AG04449 (cell line): ENCODE measurements at regions not wholly inside any gene's neighbourhood (a gene's known extent, or its start where the extent isn't known, plus 50 kb on each side); places are given as distances from the start of the nearest gene placed in this dataset.

Experiments
- CTCF ChIA-PET: fragments of 350-600 bp; formaldehyde crosslinking; extraction: SDS; loops from one replicate; lab custom pipeline; 2021; ENCODE audit warnings: antibody characterized with exemption; lab: Yijun Ruan, JAX
- POLR2A ChIA-PET: fragments of 400-600, 350-600 bp; formaldehyde crosslinking; extraction: SDS; loops from one replicate; lab custom pipeline; 2020; ENCODE audit warnings: antibody characterized with exemption, inconsistent platforms; lab: Yijun Ruan, JAX
- DNase-seq: peaks from one replicate; pipeline ENCODE4 v3.0.0-alpha.2; 2010; ENCODE audit warnings: low read depth, low spot score
- H3K4me3 ChIP-seq: 2 replicates; pipeline ENCODE4 v1.5.1; 2011; ENCODE audit warnings: low read depth, mild to moderate bottlenecking, control low read depth, low read length
- CTCF ChIP-seq: IDR thresholded peaks from one replicate; pipeline ENCODE4 v1.5.1; 2011; ENCODE audit warnings: mild to moderate bottlenecking, moderate library complexity, low read length, control low read depth, inconsistent platforms; ENCODE audit not compliant: insufficient read depth; ENCODE audit errors: missing control alignments

DNA sequence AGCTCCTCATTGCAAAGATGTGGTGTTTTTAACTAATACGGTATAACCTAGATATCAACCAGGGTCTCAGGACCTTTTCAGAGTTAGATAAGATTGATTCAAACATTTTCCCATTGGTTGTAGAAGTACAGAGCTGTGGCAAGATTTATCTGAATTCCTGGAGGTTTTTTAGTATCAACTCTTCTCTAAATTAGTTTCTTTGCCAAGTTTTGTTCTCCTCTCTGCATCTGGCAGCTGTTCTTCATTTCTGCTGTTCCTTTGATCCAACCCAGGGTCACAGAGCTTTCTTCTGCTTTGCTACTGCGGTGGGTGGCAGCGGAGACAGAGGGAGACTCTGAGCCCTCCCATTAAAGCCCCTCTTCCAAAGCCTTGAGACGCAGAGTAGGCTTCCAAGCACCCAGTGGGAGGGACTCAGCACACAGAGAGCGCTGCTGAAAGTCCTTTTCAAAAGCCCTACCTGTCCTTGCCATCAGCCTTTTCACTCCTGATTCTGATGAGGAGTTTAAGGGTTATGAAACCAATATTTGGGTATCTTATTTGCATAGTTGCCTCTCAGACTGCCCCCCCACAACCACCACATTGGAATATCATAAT, 146.3 kb upstream of the EEPD1 start:
- no peak for TF ChIP-seq CTCF
- DNase-seq, result no peak
- ChIA-PET CTCF (interaction anchor here (1.0 kb wide), 1 partner anchor 285 kb away, joined by 3 read pairs; no protein-coding TSS in a partner anchor), POLR2A (no interaction called here)
- no peak overlapping the region for H3K4me3 ChIP-seq

GRCh38 chr7:36010656-36011587, 142.1 kb upstream of the EEPD1 start:
- H3K4me3 ChIP-seq, result no peak overlapping the region
- TF ChIP-seq CTCF, result no peak
- no peak for DNase-seq
- POLR2A ChIA-PET, result interaction anchor here (0.6 kb wide), 1 partner anchor 201 kb away, joined by 3 read pairs; no protein-coding TSS in a partner anchor
- CTCF ChIA-PET, result interaction anchor here (0.7 to 1.0 kb wide), 2 partner anchors 8 to 290 kb away, joined by 3 read pairs; no protein-coding TSS in a partner anchor

DNA sequence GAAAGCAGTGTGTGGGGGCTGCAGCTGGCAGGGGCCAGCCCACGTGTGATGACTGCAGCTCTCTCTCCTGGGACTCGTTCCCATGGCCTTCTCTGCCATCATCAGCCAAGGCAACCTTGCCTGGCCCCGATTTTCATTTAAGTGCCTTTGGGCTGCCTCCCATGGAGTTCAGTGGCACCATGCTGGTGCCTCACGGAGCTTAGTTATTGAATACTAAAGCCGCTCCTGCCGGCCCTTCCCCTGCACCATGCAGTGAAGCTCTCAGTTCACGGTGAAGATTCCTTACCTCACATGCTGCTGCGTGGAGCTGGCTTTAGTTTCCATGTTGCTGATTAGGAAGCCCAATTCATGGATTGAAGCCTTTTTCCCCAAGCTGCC, 141.5 kb upstream of the EEPD1 start:
- ChIA-PET CTCF (interaction anchor here (0.7 kb wide), 1 partner anchor 289 kb away, joined by 3 read pairs; no protein-coding TSS in a partner anchor), POLR2A (interaction anchor here (0.6 kb wide), 1 partner anchor 200 kb away, joined by 3 read pairs; no protein-coding TSS in a partner anchor)
- DNase-seq, result no peak
- no peak overlapping the region for H3K4me3 ChIP-seq
- TF ChIP-seq CTCF, result no peak

- no peak for DNase-seq
- no peak for TF ChIP-seq CTCF
- ChIA-PET POLR2A (no interaction called here), CTCF (interaction anchor here (0.6 to 1.4 kb wide), 3 partner anchors 18 to 305 kb away, joined by 3 to 5 read pairs (median 4); no protein-coding TSS in a partner anchor)
- H3K4me3 ChIP-seq, result no peak overlapping the region
Measured at GRCh38 chr7:36013246-36014014, 139.6 kb upstream of the EEPD1 start.

DNA sequence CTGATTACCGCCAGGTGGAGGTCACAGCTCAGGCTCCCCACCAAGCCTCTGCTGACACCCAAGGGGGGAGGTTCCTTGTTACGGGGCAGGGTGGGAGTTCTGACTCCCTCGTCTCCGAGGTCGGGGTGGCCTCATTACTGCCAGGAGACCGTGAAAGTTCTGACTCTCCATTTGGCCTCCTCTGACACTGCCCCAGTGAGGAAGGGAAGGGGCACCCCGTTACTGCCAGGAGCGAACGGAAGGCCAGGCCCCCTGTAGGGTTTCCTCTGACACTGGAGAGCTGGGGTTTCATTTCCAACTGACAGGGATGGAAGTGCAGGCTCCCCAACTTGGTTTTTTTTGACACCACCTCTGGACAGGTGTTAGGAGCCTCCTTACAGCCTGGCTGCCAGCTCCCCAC, 138.1 kb upstream of the EEPD1 start:
- POLR2A ChIA-PET, result no interaction called here
- no peak overlapping the region for H3K4me3 ChIP-seq
- DNase-seq, result no peak
- CTCF ChIA-PET, result interaction anchor here (1.2 kb wide), 1 partner anchor 19 kb away, joined by 4 read pairs; no protein-coding TSS in a partner anchor
- TF ChIP-seq CTCF, result no peak
